Astrocyte (in vitro differentiated cells and primary cell): ENCODE measurements at regions not wholly inside any gene's neighbourhood (a gene's known extent, or its start where the extent isn't known, plus 50 kb on each side); places are given as distances from the start of the nearest gene placed in this dataset.

Source experiments
- EZH2 ChIP-seq: IDR thresholded peaks from 2 replicates; pipeline ENCODE4 v1.6.1; 2012; ENCODE audit warnings: mild to moderate bottlenecking, low read length, inconsistent platforms; ENCODE audit not compliant: insufficient read depth
- TF ChIP-seq, protein P1 (sequence below): IDR thresholded peaks from 2 replicates; pipeline ENCODE4 v1.5.1; 2011; ENCODE audit warnings: low read depth, mild to moderate bottlenecking, inconsistent platforms, low read length, moderate library complexity; ENCODE audit not compliant: insufficient read depth

DNA sequence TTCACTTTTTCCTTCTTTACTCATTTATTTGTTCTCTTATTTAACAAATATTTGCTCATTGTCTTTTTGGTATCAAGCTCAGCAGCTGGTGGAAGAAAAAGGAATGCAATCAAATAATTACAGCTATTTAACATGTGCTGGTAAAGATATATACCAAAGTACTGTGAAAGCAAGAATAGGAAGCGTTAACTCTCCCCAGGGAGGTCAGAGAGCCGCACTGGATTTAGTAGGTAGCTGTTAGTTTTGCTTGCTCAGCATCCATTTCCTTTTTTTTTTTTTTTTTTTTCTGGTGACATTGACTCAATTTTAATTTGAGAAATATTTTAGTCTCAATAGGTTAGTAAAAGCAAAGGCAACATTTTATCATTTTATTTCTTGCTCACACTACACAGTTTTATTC lies 308.5 kb upstream of the MDFIC2 start:
- TF ChIP-seq, protein P1, sequence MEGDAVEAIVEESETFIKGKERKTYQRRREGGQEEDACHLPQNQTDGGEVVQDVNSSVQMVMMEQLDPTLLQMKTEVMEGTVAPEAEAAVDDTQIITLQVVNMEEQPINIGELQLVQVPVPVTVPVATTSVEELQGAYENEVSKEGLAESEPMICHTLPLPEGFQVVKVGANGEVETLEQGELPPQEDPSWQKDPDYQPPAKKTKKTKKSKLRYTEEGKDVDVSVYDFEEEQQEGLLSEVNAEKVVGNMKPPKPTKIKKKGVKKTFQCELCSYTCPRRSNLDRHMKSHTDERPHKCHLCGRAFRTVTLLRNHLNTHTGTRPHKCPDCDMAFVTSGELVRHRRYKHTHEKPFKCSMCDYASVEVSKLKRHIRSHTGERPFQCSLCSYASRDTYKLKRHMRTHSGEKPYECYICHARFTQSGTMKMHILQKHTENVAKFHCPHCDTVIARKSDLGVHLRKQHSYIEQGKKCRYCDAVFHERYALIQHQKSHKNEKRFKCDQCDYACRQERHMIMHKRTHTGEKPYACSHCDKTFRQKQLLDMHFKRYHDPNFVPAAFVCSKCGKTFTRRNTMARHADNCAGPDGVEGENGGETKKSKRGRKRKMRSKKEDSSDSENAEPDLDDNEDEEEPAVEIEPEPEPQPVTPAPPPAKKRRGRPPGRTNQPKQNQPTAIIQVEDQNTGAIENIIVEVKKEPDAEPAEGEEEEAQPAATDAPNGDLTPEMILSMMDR, result no peak
- no peak for TF ChIP-seq EZH2
